ENCODE measurements at regions not wholly inside any gene's neighbourhood (a gene's known extent, or its start where the extent isn't known, plus 50 kb on each side); places are given as distances from the start of the nearest gene placed in this dataset.

DNA sequence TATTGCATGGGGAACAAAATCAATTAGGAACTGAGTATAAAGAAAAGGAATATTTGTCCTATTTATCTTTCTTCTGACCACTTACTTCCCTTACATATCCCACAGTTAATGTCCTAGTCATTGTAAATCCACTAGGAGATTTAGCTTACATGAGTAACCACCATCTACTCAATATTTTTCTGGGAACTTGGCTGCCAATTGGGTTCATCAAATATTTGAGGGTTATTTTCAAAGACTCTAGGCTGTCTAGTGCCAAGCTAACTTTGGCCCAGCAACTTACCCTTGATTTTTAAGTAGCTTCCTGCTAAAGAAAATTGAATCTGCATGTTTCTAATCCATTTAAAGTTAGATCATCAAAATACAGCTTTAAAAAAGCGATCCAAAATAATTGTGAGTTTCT lies 362.5 kb upstream of the EPHA3 start:
- no peak for TF ChIP-seq CEBPB (IDR thresholded peaks at IDR 0.05; ENCODE audit: low read depth, low read length)
- TF ChIP-seq RAD21 (IDR thresholded peaks at IDR 0.05; ENCODE audit: low read length): no peak
- TF ChIP-seq FOS (IDR thresholded peaks at IDR 0.05; ENCODE audit: low read depth, low read length): no peak
- TF ChIP-seq, protein P1, sequence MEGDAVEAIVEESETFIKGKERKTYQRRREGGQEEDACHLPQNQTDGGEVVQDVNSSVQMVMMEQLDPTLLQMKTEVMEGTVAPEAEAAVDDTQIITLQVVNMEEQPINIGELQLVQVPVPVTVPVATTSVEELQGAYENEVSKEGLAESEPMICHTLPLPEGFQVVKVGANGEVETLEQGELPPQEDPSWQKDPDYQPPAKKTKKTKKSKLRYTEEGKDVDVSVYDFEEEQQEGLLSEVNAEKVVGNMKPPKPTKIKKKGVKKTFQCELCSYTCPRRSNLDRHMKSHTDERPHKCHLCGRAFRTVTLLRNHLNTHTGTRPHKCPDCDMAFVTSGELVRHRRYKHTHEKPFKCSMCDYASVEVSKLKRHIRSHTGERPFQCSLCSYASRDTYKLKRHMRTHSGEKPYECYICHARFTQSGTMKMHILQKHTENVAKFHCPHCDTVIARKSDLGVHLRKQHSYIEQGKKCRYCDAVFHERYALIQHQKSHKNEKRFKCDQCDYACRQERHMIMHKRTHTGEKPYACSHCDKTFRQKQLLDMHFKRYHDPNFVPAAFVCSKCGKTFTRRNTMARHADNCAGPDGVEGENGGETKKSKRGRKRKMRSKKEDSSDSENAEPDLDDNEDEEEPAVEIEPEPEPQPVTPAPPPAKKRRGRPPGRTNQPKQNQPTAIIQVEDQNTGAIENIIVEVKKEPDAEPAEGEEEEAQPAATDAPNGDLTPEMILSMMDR (conservative IDR thresholded peaks at IDR 0.05; ENCODE audit: low read depth, low read length): no peak
- no peak for TF ChIP-seq RFX5 (IDR thresholded peaks at IDR 0.05; ENCODE audit: low read depth, low read length)
- TF ChIP-seq RCOR1 (IDR thresholded peaks at IDR 0.05; ENCODE audit: insufficient replicate concordance, low read length): no peak
- TF ChIP-seq MAZ (IDR thresholded peaks at IDR 0.05; ENCODE audit: borderline replicate concordance, low read depth, low read length): no peak
- TF ChIP-seq POLR2A (IDR thresholded peaks at IDR 0.05; ENCODE audit: low read depth, low read length): no peak
- TF ChIP-seq SMC3 (IDR thresholded peaks at IDR 0.05; ENCODE audit: low read depth, low read length): no peak
- TF ChIP-seq, protein P2, sequence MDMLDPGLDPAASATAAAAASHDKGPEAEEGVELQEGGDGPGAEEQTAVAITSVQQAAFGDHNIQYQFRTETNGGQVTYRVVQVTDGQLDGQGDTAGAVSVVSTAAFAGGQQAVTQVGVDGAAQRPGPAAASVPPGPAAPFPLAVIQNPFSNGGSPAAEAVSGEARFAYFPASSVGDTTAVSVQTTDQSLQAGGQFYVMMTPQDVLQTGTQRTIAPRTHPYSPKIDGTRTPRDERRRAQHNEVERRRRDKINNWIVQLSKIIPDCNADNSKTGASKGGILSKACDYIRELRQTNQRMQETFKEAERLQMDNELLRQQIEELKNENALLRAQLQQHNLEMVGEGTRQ (IDR thresholded peaks at IDR 0.05; ENCODE audit: low read depth, low read length): no peak

All from IMR-90 (cell line).